H1 (cell line): ENCODE measurements at regions not wholly inside any gene's neighbourhood (a gene's known extent, or its start where the extent isn't known, plus 50 kb on each side); places are given as distances from the start of the nearest gene placed in this dataset.
A peak's percentile ranks its signal among the peaks of the same experiment; 100 is the strongest.

Experiments
- CTCF ChIA-PET: fragments of 300-600 bp; sonication (Branson Sonifier 250); formaldehyde crosslinking; loops from one replicate; lab custom pipeline; 2021; ENCODE audit not compliant: partially characterized antibody; lab: Charles Lee
- POLR2A ChIA-PET: fragments of 300-600 bp; sonication (Branson Sonifier 250); formaldehyde crosslinking; loops from one replicate; lab custom pipeline; 2021; ENCODE audit warnings: inconsistent platforms; ENCODE audit not compliant: partially characterized antibody; lab: Charles Lee
- DNase-seq, 2 experiments: peaks; one replicate each; pipeline versions ENCODE4 v3.0.0 to v3.0.0-alpha.2; 2010 to 2022; ENCODE audit warnings: low spot score in 2 of 2, low read depth in 1 of 2, mixed read lengths in 1 of 2
- FAIRE-seq: peaks from 2 replicates; lab custom pipeline; 2011; peaks lifted over from hg19 to GRCh38; lab: Jason Lieb, UNC
- H2AFZ ChIP-seq: 2 replicates; pipeline ENCODE4 v1.8.1; 2012; ENCODE audit warnings: low read length, inconsistent platforms
- H2AK5ac ChIP-seq: 2 replicates; pipeline ENCODE4 v1.6.1; 2013; ENCODE audit warnings: low read depth, low read length
- H2BK120ac ChIP-seq: replicated peaks from 2 replicates; pipeline ENCODE3; 2013; ENCODE audit warnings: low read depth, low read length, inconsistent platforms
- H2BK12ac ChIP-seq: 2 replicates; pipeline ENCODE4 v1.6.1; 2013; ENCODE audit warnings: low read depth, low read length
- H2BK15ac ChIP-seq: 2 replicates; pipeline ENCODE4 v1.6.1; 2013; ENCODE audit warnings: low read length
- H2BK20ac ChIP-seq: 2 replicates; pipeline ENCODE4 v1.6.1; 2013; ENCODE audit warnings: low read length
- H2BK5ac ChIP-seq: 2 replicates; pipeline ENCODE4 v1.6.1; 2013; ENCODE audit warnings: low read depth, low read length
- H3K14ac ChIP-seq: 2 replicates; pipeline ENCODE4 v1.6.1; 2013; ENCODE audit warnings: inconsistent platforms; ENCODE audit not compliant: insufficient read length
- H3K18ac ChIP-seq: 2 replicates; pipeline ENCODE4 v1.6.1; 2013; ENCODE audit warnings: low read length; ENCODE audit errors: extremely low read depth
- H3K23ac ChIP-seq: 2 replicates; pipeline ENCODE4 v1.6.1; 2013; ENCODE audit warnings: inconsistent platforms; ENCODE audit not compliant: insufficient read length
- H3K23me2 ChIP-seq: 2 replicates; pipeline ENCODE4 v1.6.1; 2013; ENCODE audit warnings: low read depth, low read length
- H3K27ac ChIP-seq: 2 replicates; pipeline ENCODE4 v1.6.1; 2011; ENCODE audit warnings: low read depth, low read length, inconsistent platforms
- H3K27me3 ChIP-seq, 4 experiments: replicated peaks in 1 of 4; 1 replicate in 1 of 4; 2 replicates in 3 of 4; pipeline versions ENCODE4 v1.6.1 to v1.8.1; 2011 to 2013; ENCODE audit warnings: low read length in 3 of 4, mild to moderate bottlenecking in 3 of 4, inconsistent platforms in 2 of 4, mixed read lengths in 2 of 4, moderate library complexity in 1 of 4; ENCODE audit not compliant: control insufficient read depth in 3 of 4, insufficient read depth in 3 of 4; ENCODE audit errors: extremely low read depth in 1 of 4
- H3K36me3 ChIP-seq, 4 experiments: 2 replicates each; pipeline versions ENCODE4 v1.6.1 to v1.8.1; 2011 to 2013; ENCODE audit warnings: mild to moderate bottlenecking in 4 of 4, low read length in 3 of 4, moderate library complexity in 2 of 4, control low read depth in 1 of 4, inconsistent platforms in 1 of 4; ENCODE audit not compliant: insufficient read depth in 4 of 4, control insufficient read depth in 2 of 4
- H3K4ac ChIP-seq: replicated peaks from 2 replicates; pipeline ENCODE3; 2013; ENCODE audit warnings: low read length, low read depth, mixed read lengths, inconsistent platforms; ENCODE audit not compliant: insufficient read length
- H3K4me1 ChIP-seq, 4 experiments: replicated peaks in 1 of 4; 1 replicate in 1 of 4; 2 replicates in 3 of 4; pipeline versions ENCODE4 v1.6.1 to v1.8.1; 2011 to 2013; ENCODE audit warnings: low read length in 3 of 4, inconsistent platforms in 2 of 4, mixed read lengths in 1 of 4; ENCODE audit not compliant: insufficient read depth in 4 of 4, control insufficient read depth in 3 of 4
- H3K4me2 ChIP-seq, 2 experiments: 2 replicates each; pipeline versions ENCODE4 v1.6.1 to v1.8.1; 2011 to 2013; ENCODE audit warnings: low read depth in 2 of 2, low read length in 2 of 2, control low read depth in 1 of 2, inconsistent platforms in 1 of 2, mild to moderate bottlenecking in 1 of 2; ENCODE audit not compliant: insufficient read depth in 1 of 2
- H3K4me3 ChIP-seq, 4 experiments: fragments of 200-600, 300-600 bp in 1 of 4; sonication (generic), shearing (Covaris generic), sonication (Bioruptor Twin) in 1 of 4; 2 replicates each; pipeline versions ENCODE4 v1.5.1 to v1.8.1; 2011 to 2016; ENCODE audit warnings: low read length in 4 of 4, low read depth in 3 of 4, control low read depth in 2 of 4, inconsistent platforms in 2 of 4, mild to moderate bottlenecking in 2 of 4, mixed read lengths in 1 of 4, moderate library complexity in 1 of 4; ENCODE audit not compliant: insufficient read depth in 2 of 4; ENCODE audit errors: extremely low read depth in 1 of 4
- H3K56ac ChIP-seq: replicated peaks from 2 replicates; pipeline ENCODE3; 2013; ENCODE audit warnings: low read depth, mild to moderate bottlenecking, mixed read lengths, low read length, inconsistent platforms; ENCODE audit not compliant: insufficient read length
- H3K79me1 ChIP-seq: 2 replicates; pipeline ENCODE4 v1.6.1; 2013; ENCODE audit warnings: low read depth, low read length, control low read depth
- H3K79me2 ChIP-seq, 2 experiments: 2 replicates each; pipeline versions ENCODE4 v1.6.1 to v1.8.1; 2012 to 2013; ENCODE audit warnings: low read length in 2 of 2, mild to moderate bottlenecking in 2 of 2, inconsistent platforms in 1 of 2; ENCODE audit not compliant: insufficient read depth in 2 of 2, control insufficient read depth in 1 of 2
- H3K9ac ChIP-seq, 4 experiments: replicated peaks in 1 of 4; 1 replicate in 1 of 4; 2 replicates in 3 of 4; pipeline versions ENCODE4 v1.6.1 to v1.8.1; 2011 to 2013; ENCODE audit warnings: low read depth in 3 of 4, low read length in 3 of 4, control low read depth in 2 of 4, mild to moderate bottlenecking in 2 of 4, moderate library complexity in 2 of 4, inconsistent platforms in 1 of 4; ENCODE audit errors: extremely low read depth in 1 of 4
- H3K9me3 ChIP-seq, 2 experiments: 2 replicates each; pipeline versions ENCODE4 v1.6.1 to v1.8.1; 2012 to 2013; ENCODE audit warnings: mild to moderate bottlenecking in 2 of 2, moderate library complexity in 2 of 2, control low read depth in 1 of 2, inconsistent platforms in 1 of 2, low read depth in 1 of 2, low read length in 1 of 2, mixed read lengths in 1 of 2; ENCODE audit not compliant: insufficient read depth in 2 of 2
- H4K20me1 ChIP-seq, 2 experiments: replicated peaks in 1 of 2; 2 replicates each; pipeline versions ENCODE3 to v1.8.1; 2011 to 2013; ENCODE audit warnings: inconsistent platforms in 2 of 2, low read length in 2 of 2, mild to moderate bottlenecking in 1 of 2; ENCODE audit not compliant: insufficient read depth in 2 of 2, control insufficient read depth in 1 of 2
- H4K5ac ChIP-seq: 2 replicates; pipeline ENCODE4 v1.6.1; 2013; ENCODE audit warnings: low read length, low read depth, mixed read lengths, inconsistent platforms; ENCODE audit not compliant: insufficient read length
- H4K8ac ChIP-seq: 2 replicates; pipeline ENCODE4 v1.8.0; 2013; ENCODE audit warnings: mild to moderate bottlenecking, moderate library complexity, low read length, inconsistent platforms; ENCODE audit not compliant: insufficient read depth; ENCODE audit errors: extremely low read depth
- H4K91ac ChIP-seq: replicated peaks from 2 replicates; pipeline ENCODE3; 2013; ENCODE audit warnings: low read length, mixed read lengths, inconsistent platforms; ENCODE audit not compliant: insufficient read length
- GTF2F1 ChIP-seq: IDR thresholded peaks from 2 replicates; pipeline ENCODE4 v1.6.1; 2012; ENCODE audit warnings: low read depth, low read length, improper control_type of control experiment, borderline replicate concordance
- KDM1A ChIP-seq: fragments of 200-600, 300-600 bp; sonication (generic); IDR thresholded peaks from 2 replicates; pipeline ENCODE4 v1.7.1; 2016; ENCODE audit warnings: mild to moderate bottlenecking, low read length, borderline replicate concordance
- PHF8 ChIP-seq: fragments of 200-600 bp; sonication (generic); conservative IDR thresholded peaks from 2 replicates; pipeline ENCODE4 v1.7.1; 2012; ENCODE audit warnings: low read depth, mild to moderate bottlenecking, inconsistent platforms, low read length, moderate library complexity
- POLR2A ChIP-seq, 2 experiments: IDR thresholded peaks; 1 replicate in 1 of 2; 2 replicates in 1 of 2; pipeline ENCODE4 v1.6.1; 2011; ENCODE audit warnings: low read depth in 2 of 2, low read length in 2 of 2, mild to moderate bottlenecking in 2 of 2; ENCODE audit errors: control extremely low read depth in 1 of 2
- RXRA ChIP-seq: IDR thresholded peaks from 2 replicates; pipeline ENCODE4 v1.6.1; 2011; ENCODE audit warnings: low read depth, mild to moderate bottlenecking, low read length, moderate library complexity; ENCODE audit not compliant: insufficient read depth
- SIX5 ChIP-seq: IDR thresholded peaks from 2 replicates; pipeline ENCODE4 v1.6.1; 2011; ENCODE audit warnings: mild to moderate bottlenecking, low read depth, low read length
- TAF7 ChIP-seq: optimal IDR thresholded peaks from 2 replicates; pipeline ENCODE3; 2011; ENCODE audit warnings: low read depth, mild to moderate bottlenecking, inconsistent platforms, low read length, moderate library complexity, borderline replicate concordance
- YY1 ChIP-seq: IDR thresholded peaks from 2 replicates; pipeline ENCODE4 v1.6.1; 2011; ENCODE audit warnings: low read depth, mild to moderate bottlenecking, low read length
- WGBS, 2 experiments: shearing (Covaris generic) in 1 of 2; methylation state at CpG; one replicate each; pipeline versions ENCODE4 v1.1.6 to v1.1.7; 2013 to 2015; ENCODE audit warnings: low lambda C conversion rate in 2 of 2, mixed read lengths in 2 of 2, inconsistent platforms in 1 of 2, low coverage in 1 of 2, missing lambda C conversion rate in 1 of 2; ENCODE audit not compliant: insufficient replicate concordance in 2 of 2, insufficient coverage in 1 of 2, insufficient read length in 1 of 2; ENCODE audit errors: extremely low coverage in 1 of 2, missing lambda C conversion rate in 1 of 2; 5-methylcytosine and 5-hydroxymethylcytosine counted together

DNA sequence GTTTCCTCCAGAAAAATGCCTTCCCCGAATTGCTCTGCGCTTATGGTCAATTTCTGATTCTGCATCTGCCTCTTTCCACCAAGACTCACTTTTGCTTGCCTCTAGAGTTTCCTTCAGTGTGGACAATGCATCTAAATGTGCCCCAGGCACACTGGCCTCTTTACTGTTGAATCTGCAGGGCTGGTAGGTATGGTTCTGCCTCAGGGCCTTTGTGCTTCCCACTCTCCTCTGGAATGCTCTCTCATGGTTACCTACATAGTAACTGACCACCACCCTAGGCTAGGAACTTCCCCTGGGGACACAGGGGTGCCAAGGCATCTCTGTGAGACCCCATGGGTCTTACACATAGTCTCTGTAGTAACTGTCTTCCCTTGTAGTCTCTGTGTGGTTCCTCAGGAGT lies 1258.6 kb downstream of the CDH12 start:
- Histone ChIP-seq H3K9me3 (peaks cover 0 to 4% of the 10 kb centered on the region in 2 experiments; a peak in 1 of 4 replicates), H2BK15ac (no peak overlapping the region), H3K27ac (no peak overlapping the region), H4K91ac (no peak overlapping the region), H3K27me3 (no peaks in the 10 kb centered on the region), H3K79me2 (no peaks in the 10 kb centered on the region), H4K20me1 (no peaks in the 10 kb centered on the region), H3K36me3 (no peaks in the 10 kb centered on the region), H2BK5ac (no peak overlapping the region), H2BK120ac (no peak overlapping the region), H3K23ac (no peak overlapping the region), H3K23me2 (no peaks in the 10 kb centered on the region), H4K5ac (no peak overlapping the region), H2BK12ac (no peak overlapping the region), H2AK5ac (no peak overlapping the region), H3K14ac (no peak overlapping the region), H2BK20ac (no peak overlapping the region), H3K79me1 (no peaks in the 10 kb centered on the region), H3K4me2 (no peak overlapping the region), H3K4me3 (no peak overlapping the region), H3K4me1 (peaks cover 0 to 3% (median 0%) of the 10 kb centered on the region in 4 experiments; a peak in 1 of 7 replicates), H3K18ac (no peak overlapping the region), H3K56ac (no peak overlapping the region), H2AFZ (no peak overlapping the region), H3K9ac (no peak overlapping the region), H3K4ac (no peak overlapping the region), H4K8ac (no peak overlapping the region)
- DNase-seq (no peak), FAIRE-seq (no peak)
- CTCF ChIA-PET: interaction anchor here (0.6 to 0.7 kb wide), 2 partner anchors 8 to 169 kb away, joined by 4 to 6 read pairs; no protein-coding TSS in a partner anchor
- TF ChIP-seq KDM1A (0 out of 2 replicates have a peak, but pooled peaks have one; percentile 37), GTF2F1 (no peak), SIX5 (no peak), POLR2A (IDR thresholded peaks at IDR 0.05; ENCODE audit: control extremely low read depth in 1 of 2, low read depth in 2 of 2, low read length in 2 of 2) (no peak), RXRA (no peak), TAF7 (no peak), PHF8 (no peak), YY1 (no peak)
- 95% methylated on average over 2 of the region's 2 CpGs; no CpG with 5 or more reads in 1 of the 2 experiments for WGBS, 2 experiments
- POLR2A ChIA-PET: no interaction called here
